ENCODE measurements at regions not wholly inside any gene's neighbourhood (a gene's known extent, or its start where the extent isn't known, plus 50 kb on each side); places are given as distances from the start of the nearest gene placed in this dataset.
"Not testable (repeated sequence)": the region's sequence is repeated elsewhere in the genome, so short reads cannot be mapped to it uniquely, and the experiment has no call there.

DNA sequence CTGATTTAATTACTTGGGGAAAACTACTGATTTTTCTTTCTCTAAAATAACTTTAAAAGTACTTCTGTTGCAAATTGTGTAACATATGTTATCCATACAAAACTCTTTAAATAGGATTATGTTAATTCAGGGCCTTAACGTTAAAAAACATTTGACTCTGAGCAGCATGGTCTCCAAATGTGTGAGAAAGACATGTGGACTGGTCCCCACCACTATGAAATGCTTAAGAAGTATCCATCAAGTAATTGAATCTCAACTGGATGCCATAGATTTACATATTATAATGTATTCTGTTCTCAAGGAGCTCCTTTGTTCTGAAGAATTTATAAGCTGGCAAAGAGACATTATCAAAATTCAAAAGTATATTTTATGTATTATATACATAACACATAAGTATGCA lies 130.8 kb upstream of the HEY2 start:
- Histone ChIP-seq H3K27me3 (ENCODE audit: insufficient read depth, low read length) (no peaks in the 10 kb centered on the region), H2AFZ (ENCODE audit: low read length) (no peak overlapping the region), H3K4me1 (ENCODE audit: insufficient read depth, low read length) (no peaks in the 10 kb centered on the region), H3K27ac (ENCODE audit: low read depth, low read length) (no peak overlapping the region), H3K9me3 (ENCODE audit: low read depth, low read length) (no peaks in the 10 kb centered on the region), H4K20me1 (ENCODE audit: insufficient read depth, low read length) (no peaks in the 10 kb centered on the region), H3K4me2 (ENCODE audit: insufficient read depth, low read length) (no peak overlapping the region), H3K79me2 (ENCODE audit: insufficient read depth, low read length) (no peaks in the 10 kb centered on the region), H3K36me3 (ENCODE audit: insufficient read depth, low read length) (no peaks in the 10 kb centered on the region), H3K4me3 (ENCODE audit: insufficient read depth, low read length) (no peak overlapping the region)
- TF ChIP-seq CTCF (IDR thresholded peaks at IDR 0.05; ENCODE audit: extremely low read depth, low read depth, low read length): no peak
- no peak for DNase-seq (ENCODE audit: insufficient read length, low spot score, missing footprints)

- H3K36me3 ChIP-seq (ENCODE audit: insufficient read depth, low read length): no peaks in the 10 kb centered on the region
- H3K79me2 ChIP-seq (ENCODE audit: insufficient read depth, low read length): no peaks in the 10 kb centered on the region
- no peak overlapping the region for H3K27ac ChIP-seq (ENCODE audit: low read depth, low read length)
- TF ChIP-seq CTCF (IDR thresholded peaks at IDR 0.05; ENCODE audit: extremely low read depth, low read depth, low read length): no peak
- no peaks in the 10 kb centered on the region for H4K20me1 ChIP-seq (ENCODE audit: insufficient read depth, low read length)
- H3K4me3 ChIP-seq (ENCODE audit: insufficient read depth, low read length): no peak overlapping the region
- no peak overlapping the region for H3K4me2 ChIP-seq (ENCODE audit: insufficient read depth, low read length)
- no peaks in the 10 kb centered on the region for H3K27me3 ChIP-seq (ENCODE audit: insufficient read depth, low read length)
- no peak overlapping the region for H2AFZ ChIP-seq (ENCODE audit: low read length)
- no peak for DNase-seq (ENCODE audit: insufficient read length, low spot score, missing footprints)
- no peaks in the 10 kb centered on the region for H3K9me3 ChIP-seq (ENCODE audit: low read depth, low read length)
- H3K4me1 ChIP-seq (ENCODE audit: insufficient read depth, low read length): no peaks in the 10 kb centered on the region
These were observed 126.3 kb upstream of the HEY2 start for GRCh38 chr6:125623085-125623484.

- Histone ChIP-seq H3K4me1 (ENCODE audit: insufficient read depth, low read length) (no peaks in the 10 kb centered on the region), H3K4me3 (ENCODE audit: insufficient read depth, low read length) (no peak overlapping the region), H3K79me2 (ENCODE audit: insufficient read depth, low read length) (no peaks in the 10 kb centered on the region), H4K20me1 (ENCODE audit: insufficient read depth, low read length) (no peaks in the 10 kb centered on the region), H3K27ac (ENCODE audit: low read depth, low read length) (no peak overlapping the region), H3K4me2 (ENCODE audit: insufficient read depth, low read length) (no peak overlapping the region), H3K27me3 (ENCODE audit: insufficient read depth, low read length) (no peaks in the 10 kb centered on the region), H2AFZ (ENCODE audit: low read length) (no peak overlapping the region), H3K36me3 (ENCODE audit: insufficient read depth, low read length) (no peaks in the 10 kb centered on the region), H3K9me3 (ENCODE audit: low read depth, low read length) (no peaks in the 10 kb centered on the region)
- DNase-seq (ENCODE audit: insufficient read length, low spot score, missing footprints): no peak
- no peak for TF ChIP-seq CTCF (IDR thresholded peaks at IDR 0.05; ENCODE audit: extremely low read depth, low read depth, low read length)
These were observed 118.3 kb upstream of the HEY2 start for GRCh38 chr6:125631165-125631564.

- not testable (repeated sequence) for H2AFZ ChIP-seq (ENCODE audit: low read length); H3K79me2 ChIP-seq (ENCODE audit: insufficient read depth, low read length); H3K9me3 ChIP-seq (ENCODE audit: low read depth, low read length); H3K27ac ChIP-seq (ENCODE audit: low read depth, low read length); H4K20me1 ChIP-seq (ENCODE audit: insufficient read depth, low read length); H3K4me2 ChIP-seq (ENCODE audit: insufficient read depth, low read length); H3K36me3 ChIP-seq (ENCODE audit: insufficient read depth, low read length); H3K4me3 ChIP-seq (ENCODE audit: insufficient read depth, low read length); H3K4me1 ChIP-seq (ENCODE audit: insufficient read depth, low read length); H3K27me3 ChIP-seq (ENCODE audit: insufficient read depth, low read length); DNase-seq (ENCODE audit: insufficient read length, low spot score, missing footprints)
These were observed 113.4 kb upstream of the HEY2 start for GRCh38 chr6:125636011-125636410.

GRCh38 chr6:125636671-125637070 lies 112.8 kb upstream of the HEY2 start:
- DNase-seq (ENCODE audit: insufficient read length, low spot score, missing footprints): no peak
- no peaks in the 10 kb centered on the region for H3K36me3 ChIP-seq (ENCODE audit: insufficient read depth, low read length)
- H3K4me2 ChIP-seq (ENCODE audit: insufficient read depth, low read length): no peak overlapping the region
- H3K27ac ChIP-seq (ENCODE audit: low read depth, low read length): no peak overlapping the region
- no peaks in the 10 kb centered on the region for H3K79me2 ChIP-seq (ENCODE audit: insufficient read depth, low read length)
- no peaks in the 10 kb centered on the region for H3K27me3 ChIP-seq (ENCODE audit: insufficient read depth, low read length)
- H3K4me3 ChIP-seq (ENCODE audit: insufficient read depth, low read length): no peak overlapping the region
- H4K20me1 ChIP-seq (ENCODE audit: insufficient read depth, low read length): no peaks in the 10 kb centered on the region
- TF ChIP-seq CTCF (IDR thresholded peaks at IDR 0.05; ENCODE audit: extremely low read depth, low read depth, low read length): no peak
- H3K4me1 ChIP-seq (ENCODE audit: insufficient read depth, low read length): no peaks in the 10 kb centered on the region
- no peaks in the 10 kb centered on the region for H3K9me3 ChIP-seq (ENCODE audit: low read depth, low read length)
- H2AFZ ChIP-seq (ENCODE audit: low read length): no peak overlapping the region
